Mammary epithelial cell (primary cell): ENCODE measurements at regions not wholly inside any gene's neighbourhood (a gene's known extent, or its start where the extent isn't known, plus 50 kb on each side); places are given as distances from the start of the nearest gene placed in this dataset.

Source experiments
- EZH2 ChIP-seq: IDR thresholded peaks from 2 replicates; pipeline ENCODE4 v1.6.1; 2012; ENCODE audit warnings: low read length, inconsistent platforms, borderline replicate concordance
- TF ChIP-seq, protein P1 (sequence below), 2 donors: IDR thresholded peaks in 1 of 2; conservative IDR thresholded peaks in 1 of 2; 2 replicates each; pipeline ENCODE4 v1.5.1; 2011 to 2012; ENCODE audit warnings: inconsistent platforms in 2 of 2, low read length in 2 of 2, mild to moderate bottlenecking in 2 of 2, control low read depth in 1 of 2, low read depth in 1 of 2; ENCODE audit not compliant: insufficient read depth in 1 of 2; ENCODE audit errors: extremely low read depth in 1 of 2

DNA sequence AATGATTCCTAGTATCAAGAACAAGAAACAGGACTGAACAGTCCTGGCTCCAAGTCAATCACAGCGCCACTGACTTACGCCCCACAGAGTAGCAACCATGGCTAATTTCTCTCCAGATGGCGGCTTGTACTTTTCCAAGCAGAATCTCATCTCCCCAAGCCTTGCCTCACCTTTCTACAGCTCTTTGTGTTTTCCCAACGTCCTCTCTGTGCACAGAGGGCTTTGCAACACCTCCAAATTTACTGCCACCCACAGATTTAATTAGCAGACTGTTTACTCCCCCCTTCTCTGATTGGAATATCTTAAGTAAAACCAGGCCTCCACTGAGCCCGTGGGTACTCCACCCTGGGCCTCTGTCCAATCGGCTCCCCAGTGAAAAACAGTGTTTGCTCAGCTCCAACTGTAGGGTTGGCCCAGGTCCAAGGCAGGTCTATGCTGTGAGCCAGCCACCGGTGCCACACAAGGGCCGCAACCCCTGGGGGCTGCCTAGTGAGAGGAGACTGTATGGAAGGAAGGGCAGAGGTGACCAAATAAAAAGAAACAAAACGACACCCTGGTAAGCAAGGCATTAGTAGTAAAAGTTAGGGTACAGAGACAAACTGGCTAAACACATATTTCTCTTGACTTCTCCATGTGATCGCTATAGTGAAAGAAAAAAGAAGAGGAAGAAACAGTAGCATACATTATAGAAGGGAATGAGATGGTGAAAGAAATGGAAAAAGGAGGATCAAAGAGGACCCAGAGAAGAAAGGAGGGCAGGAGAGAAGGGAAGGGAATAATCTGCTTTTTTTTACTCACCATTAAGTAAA, 128.4 kb upstream of the SOD1 start:
- TF ChIP-seq, protein P1, sequence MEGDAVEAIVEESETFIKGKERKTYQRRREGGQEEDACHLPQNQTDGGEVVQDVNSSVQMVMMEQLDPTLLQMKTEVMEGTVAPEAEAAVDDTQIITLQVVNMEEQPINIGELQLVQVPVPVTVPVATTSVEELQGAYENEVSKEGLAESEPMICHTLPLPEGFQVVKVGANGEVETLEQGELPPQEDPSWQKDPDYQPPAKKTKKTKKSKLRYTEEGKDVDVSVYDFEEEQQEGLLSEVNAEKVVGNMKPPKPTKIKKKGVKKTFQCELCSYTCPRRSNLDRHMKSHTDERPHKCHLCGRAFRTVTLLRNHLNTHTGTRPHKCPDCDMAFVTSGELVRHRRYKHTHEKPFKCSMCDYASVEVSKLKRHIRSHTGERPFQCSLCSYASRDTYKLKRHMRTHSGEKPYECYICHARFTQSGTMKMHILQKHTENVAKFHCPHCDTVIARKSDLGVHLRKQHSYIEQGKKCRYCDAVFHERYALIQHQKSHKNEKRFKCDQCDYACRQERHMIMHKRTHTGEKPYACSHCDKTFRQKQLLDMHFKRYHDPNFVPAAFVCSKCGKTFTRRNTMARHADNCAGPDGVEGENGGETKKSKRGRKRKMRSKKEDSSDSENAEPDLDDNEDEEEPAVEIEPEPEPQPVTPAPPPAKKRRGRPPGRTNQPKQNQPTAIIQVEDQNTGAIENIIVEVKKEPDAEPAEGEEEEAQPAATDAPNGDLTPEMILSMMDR (conservative IDR thresholded peaks at IDR 0.05 in 1 of 2, IDR thresholded peaks at IDR 0.05 in 1 of 2; ENCODE audit: extremely low read depth in 1 of 2, insufficient read depth in 1 of 2, low read depth in 1 of 2, low read length in 2 of 2), result no peak
- no peak for TF ChIP-seq EZH2
